ENCODE measurements at regions not wholly inside any gene's neighbourhood (a gene's known extent, or its start where the extent isn't known, plus 50 kb on each side); places are given as distances from the start of the nearest gene placed in this dataset.

DNA sequence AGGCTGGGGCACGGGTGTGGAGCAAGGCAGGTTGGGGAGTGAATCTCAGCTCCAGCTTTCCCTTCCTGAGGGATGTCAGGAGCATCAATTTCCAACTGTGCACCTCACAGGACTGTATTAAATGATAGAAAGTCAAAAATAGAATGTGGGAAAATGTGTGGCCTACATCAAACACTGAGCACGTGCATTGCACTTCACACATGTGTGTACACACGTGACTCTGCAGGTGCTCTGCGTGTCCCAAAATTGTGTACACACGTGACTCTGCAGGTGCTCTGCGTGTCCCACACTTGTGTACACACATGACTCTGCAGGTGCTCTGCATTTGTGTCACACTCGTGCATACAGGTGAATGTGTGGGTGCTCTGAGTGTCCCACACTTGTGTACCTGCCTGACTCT is 577.2 kb upstream of the SALL3 start:
- no peak overlapping the region for H2AFZ ChIP-seq (ENCODE audit: low read length, unreplicated experiment)
- H3K36me3 ChIP-seq (ENCODE audit: insufficient read depth, low read length) = no peaks in the 10 kb centered on the region
- no peaks in the 10 kb centered on the region for H3K79me2 ChIP-seq (ENCODE audit: control insufficient read depth, insufficient read depth, low read length, unreplicated experiment)
- no peak overlapping the region for H3K27ac ChIP-seq (ENCODE audit: low read depth, low read length)
- no peaks in the 10 kb centered on the region for H3K4me1 ChIP-seq (ENCODE audit: control insufficient read depth, insufficient read depth, low read length, unreplicated experiment)
- no peak overlapping the region for H3K4me3 ChIP-seq (ENCODE audit: low read depth, low read length)
- no peaks in the 10 kb centered on the region for H3K27me3 ChIP-seq (ENCODE audit: insufficient read depth, low read length)

DNA sequence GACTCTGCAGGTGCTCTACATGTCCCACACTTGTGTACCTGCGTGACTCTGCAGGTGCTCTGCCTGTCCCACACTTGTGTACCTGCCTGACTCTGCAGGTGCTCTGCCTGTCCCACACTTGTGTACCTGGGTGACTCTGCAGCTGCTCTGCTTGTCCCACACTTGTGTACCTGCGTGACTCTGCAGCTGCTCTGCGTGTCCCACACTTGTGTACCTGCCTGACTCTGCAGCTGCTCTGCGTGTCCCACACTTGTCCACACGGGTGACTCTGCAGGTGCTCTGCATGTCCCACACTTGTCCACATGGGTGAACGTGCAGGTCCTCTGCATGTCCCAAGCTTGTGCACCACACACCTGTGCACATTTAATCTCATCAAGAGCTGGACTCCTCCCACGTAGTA is 576.7 kb upstream of the SALL3 start:
- no peaks in the 10 kb centered on the region for H3K79me2 ChIP-seq (ENCODE audit: control insufficient read depth, insufficient read depth, low read length, unreplicated experiment)
- no peak overlapping the region for H2AFZ ChIP-seq (ENCODE audit: low read length, unreplicated experiment)
- H3K27ac ChIP-seq (ENCODE audit: low read depth, low read length) = no peak overlapping the region
- no peaks in the 10 kb centered on the region for H3K27me3 ChIP-seq (ENCODE audit: insufficient read depth, low read length)
- H3K36me3 ChIP-seq (ENCODE audit: insufficient read depth, low read length) = no peaks in the 10 kb centered on the region
- no peak overlapping the region for H3K4me3 ChIP-seq (ENCODE audit: low read depth, low read length)
- H3K4me1 ChIP-seq (ENCODE audit: control insufficient read depth, insufficient read depth, low read length, unreplicated experiment) = no peaks in the 10 kb centered on the region

DNA sequence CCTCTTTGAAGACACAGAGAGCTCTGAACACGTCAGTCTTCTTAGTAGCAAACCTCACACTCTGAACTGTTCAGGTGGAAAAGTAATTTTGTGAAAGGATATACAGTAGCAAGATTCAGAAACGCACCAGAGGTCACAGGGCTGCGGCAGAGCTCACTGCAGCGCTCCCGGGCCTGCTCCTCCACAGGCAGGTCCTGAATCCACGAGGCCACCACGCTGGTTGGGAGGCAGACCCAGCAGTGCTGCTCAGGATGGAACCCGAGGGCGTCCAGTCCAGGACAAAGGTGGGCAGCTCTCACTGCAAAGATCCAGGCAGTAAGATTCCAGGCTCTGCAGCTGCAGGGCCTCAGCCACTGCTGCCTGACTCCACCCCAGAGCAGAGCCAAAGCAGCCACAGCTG is 576.2 kb upstream of the SALL3 start:
- no peaks in the 10 kb centered on the region for H3K27me3 ChIP-seq (ENCODE audit: insufficient read depth, low read length)
- H3K36me3 ChIP-seq (ENCODE audit: insufficient read depth, low read length) = no peaks in the 10 kb centered on the region
- H2AFZ ChIP-seq (ENCODE audit: low read length, unreplicated experiment) = no peak overlapping the region
- no peaks in the 10 kb centered on the region for H3K4me1 ChIP-seq (ENCODE audit: control insufficient read depth, insufficient read depth, low read length, unreplicated experiment)
- H3K27ac ChIP-seq (ENCODE audit: low read depth, low read length) = no peak overlapping the region
- no peaks in the 10 kb centered on the region for H3K79me2 ChIP-seq (ENCODE audit: control insufficient read depth, insufficient read depth, low read length, unreplicated experiment)
- H3K4me3 ChIP-seq (ENCODE audit: low read depth, low read length) = no peak overlapping the region

DNA sequence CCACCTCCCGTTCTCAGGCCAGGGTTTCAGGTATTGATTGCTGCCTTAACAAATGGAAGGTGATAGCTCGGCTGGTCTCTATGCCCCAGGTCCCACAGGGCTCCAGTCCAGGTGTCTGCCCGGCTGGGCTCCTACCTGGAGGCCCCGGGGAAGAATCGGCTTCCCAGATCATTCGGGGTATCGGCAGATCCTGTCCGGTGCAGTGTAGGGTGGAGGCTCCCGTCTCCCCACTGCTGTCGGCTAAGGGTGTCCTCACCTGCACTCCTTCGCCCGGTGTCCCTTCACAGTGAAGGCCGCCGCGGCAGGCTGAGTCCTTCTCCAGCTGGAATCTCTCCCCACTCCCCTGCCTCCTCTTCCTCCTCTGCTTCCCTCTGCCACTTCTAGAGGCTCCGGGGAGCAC is 573.9 kb upstream of the SALL3 start:
- H3K27ac ChIP-seq (ENCODE audit: low read depth, low read length) = no peak overlapping the region
- H3K27me3 ChIP-seq (ENCODE audit: insufficient read depth, low read length) = no peaks in the 10 kb centered on the region
- no peak overlapping the region for H2AFZ ChIP-seq (ENCODE audit: low read length, unreplicated experiment)

GRCh38 chr18:78406743-78407465 is 572.7 kb upstream of the SALL3 start:
- no peak overlapping the region for H2AFZ ChIP-seq (ENCODE audit: low read length, unreplicated experiment)
- no peak overlapping the region for H3K4me3 ChIP-seq (ENCODE audit: low read depth, low read length)
- no peaks in the 10 kb centered on the region for H3K4me1 ChIP-seq (ENCODE audit: control insufficient read depth, insufficient read depth, low read length, unreplicated experiment)
- no peaks in the 10 kb centered on the region for H3K36me3 ChIP-seq (ENCODE audit: insufficient read depth, low read length)
- no peaks in the 10 kb centered on the region for H3K27me3 ChIP-seq (ENCODE audit: insufficient read depth, low read length)
- no peak overlapping the region for H3K27ac ChIP-seq (ENCODE audit: low read depth, low read length)
- H3K79me2 ChIP-seq (ENCODE audit: control insufficient read depth, insufficient read depth, low read length, unreplicated experiment) = no peaks in the 10 kb centered on the region

More for the DNA sequence above, 573.9 kb upstream of the SALL3 start:
- Histone ChIP-seq H3K4me3 (ENCODE audit: low read depth, low read length) (no peak overlapping the region), H3K4me1 (ENCODE audit: control insufficient read depth, insufficient read depth, low read length, unreplicated experiment) (no peaks in the 10 kb centered on the region), H3K36me3 (ENCODE audit: insufficient read depth, low read length) (no peaks in the 10 kb centered on the region), H3K79me2 (ENCODE audit: control insufficient read depth, insufficient read depth, low read length, unreplicated experiment) (no peaks in the 10 kb centered on the region)

GRCh38 chr18:78407466-78407844 is 572.2 kb upstream of the SALL3 start:
- no peak overlapping the region for H2AFZ ChIP-seq (ENCODE audit: low read length, unreplicated experiment)
- H3K4me1 ChIP-seq (ENCODE audit: control insufficient read depth, insufficient read depth, low read length, unreplicated experiment) = no peaks in the 10 kb centered on the region

GRCh38 chr18:78408623-78409022 is 571.0 kb upstream of the SALL3 start:
- no peaks in the 10 kb centered on the region for H3K79me2 ChIP-seq (ENCODE audit: control insufficient read depth, insufficient read depth, low read length, unreplicated experiment)
- no peak overlapping the region for H3K27ac ChIP-seq (ENCODE audit: low read depth, low read length)
- H3K4me1 ChIP-seq (ENCODE audit: control insufficient read depth, insufficient read depth, low read length, unreplicated experiment) = no peaks in the 10 kb centered on the region
- H3K36me3 ChIP-seq (ENCODE audit: insufficient read depth, low read length) = no peaks in the 10 kb centered on the region
- no peak overlapping the region for H3K4me3 ChIP-seq (ENCODE audit: low read depth, low read length)
- no peak overlapping the region for H2AFZ ChIP-seq (ENCODE audit: low read length, unreplicated experiment)
- H3K27me3 ChIP-seq (ENCODE audit: insufficient read depth, low read length) = no peaks in the 10 kb centered on the region

More at GRCh38 chr18:78407466-78407844, 572.2 kb upstream of the SALL3 start:
- no peaks in the 10 kb centered on the region for H3K27me3 ChIP-seq (ENCODE audit: insufficient read depth, low read length)
- H3K4me3 ChIP-seq (ENCODE audit: low read depth, low read length) = no peak overlapping the region
- H3K27ac ChIP-seq (ENCODE audit: low read depth, low read length) = no peak overlapping the region
- H3K79me2 ChIP-seq (ENCODE audit: control insufficient read depth, insufficient read depth, low read length, unreplicated experiment) = no peaks in the 10 kb centered on the region
- H3K36me3 ChIP-seq (ENCODE audit: insufficient read depth, low read length) = no peaks in the 10 kb centered on the region

- Histone ChIP-seq H3K79me2 (ENCODE audit: control insufficient read depth, insufficient read depth, low read length, unreplicated experiment) (no peaks in the 10 kb centered on the region), H3K27ac (ENCODE audit: low read depth, low read length) (no peak overlapping the region), H3K27me3 (ENCODE audit: insufficient read depth, low read length) (no peaks in the 10 kb centered on the region), H3K36me3 (ENCODE audit: insufficient read depth, low read length) (no peaks in the 10 kb centered on the region), H3K4me1 (ENCODE audit: control insufficient read depth, insufficient read depth, low read length, unreplicated experiment) (no peaks in the 10 kb centered on the region), H3K4me3 (ENCODE audit: low read depth, low read length) (no peak overlapping the region), H2AFZ (ENCODE audit: low read length, unreplicated experiment) (no peak overlapping the region)
Observed at GRCh38 chr18:78410094-78410786, 569.4 kb upstream of the SALL3 start.

DNA sequence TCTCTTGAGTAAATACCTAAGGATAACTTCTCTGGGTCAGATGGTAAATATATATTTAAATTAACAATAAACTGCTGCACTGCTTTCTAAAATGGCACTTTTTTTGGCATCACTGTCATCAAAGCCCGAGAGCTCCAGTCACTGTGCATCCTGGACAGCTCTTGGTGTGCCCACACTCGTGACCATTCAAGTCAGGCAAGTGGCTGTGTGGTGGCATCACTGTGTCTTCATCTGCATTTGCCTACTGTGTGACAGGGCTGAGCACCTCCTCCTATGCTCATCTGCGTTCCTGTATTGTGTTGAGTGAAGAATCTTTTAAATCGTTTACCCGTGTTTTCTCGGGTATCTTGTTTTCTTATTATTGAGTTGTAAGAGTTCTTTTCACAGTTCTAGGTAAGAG is 568.1 kb upstream of the SALL3 start:
- Histone ChIP-seq H2AFZ (ENCODE audit: low read length, unreplicated experiment) (no peak overlapping the region), H3K27me3 (ENCODE audit: insufficient read depth, low read length) (no peaks in the 10 kb centered on the region), H3K79me2 (ENCODE audit: control insufficient read depth, insufficient read depth, low read length, unreplicated experiment) (no peaks in the 10 kb centered on the region), H3K4me1 (ENCODE audit: control insufficient read depth, insufficient read depth, low read length, unreplicated experiment) (no peaks in the 10 kb centered on the region), H3K27ac (ENCODE audit: low read depth, low read length) (no peak overlapping the region), H3K4me3 (ENCODE audit: low read depth, low read length) (no peak overlapping the region), H3K36me3 (ENCODE audit: insufficient read depth, low read length) (no peaks in the 10 kb centered on the region)

- Histone ChIP-seq H3K36me3 (ENCODE audit: insufficient read depth, low read length) (no peaks in the 10 kb centered on the region), H3K4me1 (ENCODE audit: control insufficient read depth, insufficient read depth, low read length, unreplicated experiment) (no peaks in the 10 kb centered on the region), H3K79me2 (ENCODE audit: control insufficient read depth, insufficient read depth, low read length, unreplicated experiment) (no peaks in the 10 kb centered on the region), H3K27me3 (ENCODE audit: insufficient read depth, low read length) (no peaks in the 10 kb centered on the region), H3K4me3 (ENCODE audit: low read depth, low read length) (no peak overlapping the region), H3K27ac (ENCODE audit: low read depth, low read length) (no peak overlapping the region), H2AFZ (ENCODE audit: low read length, unreplicated experiment) (no peak overlapping the region)
Observed at GRCh38 chr18:78414302-78414701, 565.3 kb upstream of the SALL3 start.

GRCh38 chr18:78416853-78417252 is 562.8 kb upstream of the SALL3 start:
- H3K79me2 ChIP-seq (ENCODE audit: control insufficient read depth, insufficient read depth, low read length, unreplicated experiment) = no peaks in the 10 kb centered on the region
- H3K27ac ChIP-seq (ENCODE audit: low read depth, low read length) = no peak overlapping the region
- H3K27me3 ChIP-seq (ENCODE audit: insufficient read depth, low read length) = no peaks in the 10 kb centered on the region
- no peaks in the 10 kb centered on the region for H3K36me3 ChIP-seq (ENCODE audit: insufficient read depth, low read length)
- no peak overlapping the region for H2AFZ ChIP-seq (ENCODE audit: low read length, unreplicated experiment)
- no peaks in the 10 kb centered on the region for H3K4me1 ChIP-seq (ENCODE audit: control insufficient read depth, insufficient read depth, low read length, unreplicated experiment)
- H3K4me3 ChIP-seq (ENCODE audit: low read depth, low read length) = no peak overlapping the region
